ENCODE measurements at regions not wholly inside any gene's neighbourhood (a gene's known extent, or its start where the extent isn't known, plus 50 kb on each side); places are given as distances from the start of the nearest gene placed in this dataset.

DNA sequence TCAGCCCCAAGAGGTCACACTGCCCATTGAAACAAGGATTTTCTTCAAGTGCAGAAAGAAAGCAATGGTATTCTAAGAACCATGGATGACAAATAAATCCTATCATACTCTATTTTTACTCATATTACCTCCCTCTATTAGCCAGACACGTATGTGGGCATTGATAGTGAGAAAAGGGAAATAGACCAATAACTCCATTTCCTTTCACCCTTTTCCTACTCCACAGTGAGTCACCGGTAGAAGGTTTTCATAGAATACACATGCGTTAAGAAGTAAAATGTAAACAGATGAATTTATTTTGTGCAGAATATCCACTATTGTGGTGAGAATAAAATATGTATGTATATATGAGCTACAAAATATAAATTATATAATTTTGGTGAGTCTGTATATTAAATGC, 568.9 kb upstream of the ADGRL4 start:
- H3K4me2 ChIP-seq (ENCODE audit: low read depth, low read length), result no peak overlapping the region
- BruUV-seq (replicated peaks), result no TSS peak
- intact Hi-C loops (cut with micrococcal nuclease; ENCODE audit: unreplicated experiment) (no loop called here), in situ Hi-C loops (cut with HindIII; ENCODE audit: extremely low pct_ligation_motif_present, low pct_unique_long_range_greater_than_20kb) (no loop called here)
- no peaks in the 10 kb centered on the region for H4K20me1 ChIP-seq (ENCODE audit: insufficient read depth, low read length)
- DNase-seq (ENCODE audit: low spot score) (no peak), ATAC-seq (no peak), FAIRE-seq (no peak)
- no peak overlapping the region for H2AFZ ChIP-seq (ENCODE audit: low read length)
- TF ChIP-seq SRY (CRISPR knock-in tag; IDR thresholded peaks at IDR 0.05) (no peak), FOXO1 (CRISPR knock-in tag; IDR thresholded peaks at IDR 0.05) (no peak), KLF13 (CRISPR knock-in tag; IDR thresholded peaks at IDR 0.05) (no peak), ZNF607 (CRISPR knock-in tag; IDR thresholded peaks at IDR 0.05; ENCODE audit: borderline replicate concordance) (no peak), ARNTL (CRISPR knock-in tag; IDR thresholded peaks at IDR 0.05) (no peak), SYNCRIP (IDR thresholded peaks at IDR 0.05; ENCODE audit: insufficient read depth, low read depth, low read length) (no peak), ZBTB7B (CRISPR knock-in tag; IDR thresholded peaks at IDR 0.05) (no peak), HNF4G (IDR thresholded peaks at IDR 0.05; ENCODE audit: borderline replicate concordance, low read depth, low read length) (no peak), HNF4G (CRISPR knock-in tag; IDR thresholded peaks at IDR 0.05; ENCODE audit: borderline replicate concordance, low read depth) (no peak), HOXA7 (CRISPR knock-in tag; IDR thresholded peaks at IDR 0.05) (no peak), SUZ12 (IDR thresholded peaks at IDR 0.05; ENCODE audit: low read depth, low read length) (no peak), ZNF780A (CRISPR knock-in tag; IDR thresholded peaks at IDR 0.05) (no peak), ISX (CRISPR knock-in tag; conservative IDR thresholded peaks at IDR 0.05) (no peak), ZNF292 (CRISPR knock-in tag; IDR thresholded peaks at IDR 0.05; ENCODE audit: borderline replicate concordance, low read depth) (no peak), RXRA (CRISPR knock-in tag; IDR thresholded peaks at IDR 0.05) (no peak), ZNF589 (CRISPR knock-in tag; conservative IDR thresholded peaks at IDR 0.05) (no peak), ZBTB43 (CRISPR knock-in tag; conservative IDR thresholded peaks at IDR 0.05) (no peak)
- H3K27ac ChIP-seq (ENCODE audit: extremely low read length, insufficient read depth, low read length), result no peak overlapping the region
- H3K4me3 ChIP-seq (replicated peaks in 1 of 3; ENCODE audit: insufficient read depth in 1 of 3, low read depth in 2 of 3, low read length in 3 of 3), result no peak overlapping the region
- ChIA-PET POLR2A (no interaction called here), CTCF (ENCODE audit: low intra/inter-chr PET ratio, low total read pairs) (no interaction called here)
- H3K9me3 ChIP-seq (ENCODE audit: low read length), result peaks cover 51% of the 10 kb centered on the region
- 35% methylated on average over 3 of the region's 3 CpGs for WGBS (ENCODE audit: low lambda C conversion rate)
- no peak overlapping the region for H3K9ac ChIP-seq (ENCODE audit: insufficient read depth, low read depth, low read length)
- no peaks in the 10 kb centered on the region for H3K36me3 ChIP-seq (replicated peaks in 1 of 2; ENCODE audit: control insufficient read depth in 1 of 2, insufficient read depth in 2 of 2, low read length in 2 of 2)
- no peaks in the 10 kb centered on the region for H3K4me1 ChIP-seq (ENCODE audit: insufficient read depth, low read length)
- H3K27me3 ChIP-seq (ENCODE audit: control insufficient read depth in 1 of 2, insufficient read depth in 2 of 2, low read length in 2 of 2), result no peaks in the 10 kb centered on the region
- no peaks in the 10 kb centered on the region for H3K79me2 ChIP-seq (ENCODE audit: insufficient read depth, low read length)

Data from HepG2 (cell line).